CD4-positive, alpha-beta T cell (primary cell): ENCODE measurements at regions not wholly inside any gene's neighbourhood (a gene's known extent, or its start where the extent isn't known, plus 50 kb on each side); places are given as distances from the start of the nearest gene placed in this dataset.

ENCODE experiments used
- ATAC-seq: fragments of 200-7000 bp; cut with Tn5 transposase; one replicate; pipeline ENCODE4 v1.10.0; 2022; ENCODE audit warnings: mild to moderate bottlenecking; ENCODE audit not compliant: poor library complexity
- CTCF ChIA-PET: fragments of 350-600 bp; sonication (Branson Sonifier 250); formaldehyde crosslinking; loops from one replicate; lab custom pipeline; 2021; ENCODE audit warnings: antibody characterized with exemption, inconsistent platforms; lab: Charles Lee
- POLR2A ChIA-PET: fragments of 350-600 bp; sonication (Branson Sonifier 250); formaldehyde crosslinking; loops from one replicate; lab custom pipeline; 2021; ENCODE audit warnings: antibody characterized with exemption, inconsistent platforms; lab: Charles Lee
- DNase-seq, 14 experiments: peaks; one replicate each; pipeline ENCODE4 v3.0.0-alpha.2; 2013 to 2020; ENCODE audit warnings: mixed read lengths in 2 of 14
- H3K27ac ChIP-seq, 2 donors: one replicate each; pipeline versions ENCODE4 v1.5.1 to v1.7.0; 2013; ENCODE audit warnings: low read length in 2 of 2, low read depth in 1 of 2, mild to moderate bottlenecking in 1 of 2
- H3K27me3 ChIP-seq, 2 experiments: 1 replicate in 1 of 2; 2 replicates in 1 of 2; pipeline versions ENCODE4 v1.6.1 to v1.7.0; 2013; ENCODE audit warnings: low read length in 2 of 2, control low read depth in 1 of 2, mild to moderate bottlenecking in 1 of 2, moderate library complexity in 1 of 2; ENCODE audit not compliant: insufficient read depth in 2 of 2, control insufficient read depth in 1 of 2
- H3K36me3 ChIP-seq: one replicate; pipeline ENCODE4 v1.6.1; 2013; ENCODE audit warnings: low read length, control low read depth; ENCODE audit not compliant: insufficient read depth
- H3K4me1 ChIP-seq: one replicate; pipeline ENCODE4 v1.6.1; 2013; ENCODE audit warnings: low read length, control low read depth; ENCODE audit not compliant: insufficient read depth
- H3K4me3 ChIP-seq: one replicate; pipeline ENCODE4 v1.5.1; 2013; ENCODE audit warnings: mild to moderate bottlenecking, low read length, moderate library complexity
- H3K9me3 ChIP-seq, 2 experiments: 1 replicate in 1 of 2; 2 replicates in 1 of 2; pipeline versions ENCODE4 v1.6.1 to v1.7.0; 2013; ENCODE audit warnings: low read length in 2 of 2, mild to moderate bottlenecking in 2 of 2, control low read depth in 1 of 2, moderate library complexity in 1 of 2; ENCODE audit not compliant: control insufficient read depth in 1 of 2, insufficient read depth in 1 of 2
- H3K27ac Mint-ChIP-seq: one replicate; pipeline ENCODE4 v1.8.0; 2020; ENCODE audit warnings: mixed read lengths
- H3K27me3 Mint-ChIP-seq: one replicate; pipeline ENCODE4 v1.8.0; 2021; ENCODE audit warnings: mixed read lengths
- H3K36me3 Mint-ChIP-seq: one replicate; pipeline ENCODE4 v1.8.0; 2021; ENCODE audit warnings: low read depth, mixed read lengths
- H3K4me1 Mint-ChIP-seq: one replicate; pipeline ENCODE4 v1.8.0; 2021; ENCODE audit warnings: low read depth, mixed read lengths
- H3K4me3 Mint-ChIP-seq: one replicate; pipeline ENCODE4 v1.8.0; 2020; ENCODE audit warnings: mild to moderate bottlenecking, mixed read lengths
- H3K9me3 Mint-ChIP-seq: one replicate; pipeline ENCODE4 v1.8.0; 2020; ENCODE audit warnings: mixed read lengths
- CTCF ChIP-seq: fragments of 200-600 bp; IDR thresholded peaks from one replicate; pipeline ENCODE4 v1.8.0; 2022; ENCODE audit warnings: antibody characterized with exemption, mild to moderate bottlenecking
- intact Hi-C, 2 experiments: fragments of 100-400 bp; cut with DNase I in 1 of 2; cut with micrococcal nuclease in 1 of 2; formaldehyde crosslinking; loops; one replicate each; pipeline versions ENCODE4 v1.15.1 to v1.9.0; 2023 to 2025; cut with DNase I, micrococcal nuclease

- TF ChIP-seq CTCF: no peak
- Mint-ChIP-seq H3K36me3 (no peaks in the 10 kb centered on the region), H3K4me1 (no peaks in the 10 kb centered on the region), H3K9me3 (no peaks in the 10 kb centered on the region), H3K27ac (no peak overlapping the region), H3K27me3 (no peaks in the 10 kb centered on the region), H3K4me3 (no peak overlapping the region)
- DNase-seq (no peak), ATAC-seq (no peak)
- POLR2A ChIA-PET: no interaction called here
- no peaks in the 10 kb centered on the region for H3K27me3 ChIP-seq
- no peaks in the 10 kb centered on the region for H3K36me3 ChIP-seq
- no peak overlapping the region for H3K4me3 ChIP-seq
- H3K27ac ChIP-seq: no peak overlapping the region
- CTCF ChIA-PET: no interaction called here
- no peaks in the 10 kb centered on the region for H3K9me3 ChIP-seq
- intact Hi-C loops: no loop called here
- no peaks in the 10 kb centered on the region for H3K4me1 ChIP-seq
These were observed 177.4 kb upstream of the NRIP1 start for GRCh38 chr21:15241997-15242736.

- Histone ChIP-seq H3K4me3 (no peak overlapping the region), H3K27me3 (no peaks in the 10 kb centered on the region), H3K27ac (no peak overlapping the region), H3K9me3 (no peaks in the 10 kb centered on the region), H3K4me1 (no peaks in the 10 kb centered on the region), H3K36me3 (no peaks in the 10 kb centered on the region)
- H3K9me3 Mint-ChIP-seq: no peaks in the 10 kb centered on the region
- intact Hi-C loops: no loop called here
- no peaks in the 10 kb centered on the region for H3K27me3 Mint-ChIP-seq
- H3K36me3 Mint-ChIP-seq: no peaks in the 10 kb centered on the region
- TF ChIP-seq CTCF: no peak
- DNase-seq (no peak), ATAC-seq (no peak)
- no peak overlapping the region for H3K27ac Mint-ChIP-seq
- ChIA-PET POLR2A (no interaction called here), CTCF (no interaction called here)
- H3K4me1 Mint-ChIP-seq: no peaks in the 10 kb centered on the region
- H3K4me3 Mint-ChIP-seq: no peak overlapping the region
These were observed 178.1 kb upstream of the NRIP1 start for GRCh38 chr21:15242906-15243305.

- Histone ChIP-seq H3K4me1 (no peaks in the 10 kb centered on the region), H3K9me3 (no peaks in the 10 kb centered on the region), H3K36me3 (no peaks in the 10 kb centered on the region), H3K27ac (no peak overlapping the region), H3K27me3 (no peaks in the 10 kb centered on the region), H3K4me3 (no peak overlapping the region)
- no peak for TF ChIP-seq CTCF
- intact Hi-C loops: no loop called here
- Mint-ChIP-seq H3K27ac (no peak overlapping the region), H3K9me3 (no peaks in the 10 kb centered on the region), H3K36me3 (no peaks in the 10 kb centered on the region), H3K27me3 (no peaks in the 10 kb centered on the region), H3K4me3 (no peak overlapping the region), H3K4me1 (no peaks in the 10 kb centered on the region)
- ChIA-PET CTCF (no interaction called here), POLR2A (no interaction called here)
- ATAC-seq: no peak
- no peak for DNase-seq
These were observed 178.6 kb upstream of the NRIP1 start for GRCh38 chr21:15243406-15243805.
